CD14-positive monocyte (primary cell): ENCODE measurements at regions not wholly inside any gene's neighbourhood (a gene's known extent, or its start where the extent isn't known, plus 50 kb on each side); places are given as distances from the start of the nearest gene placed in this dataset.
"Not testable (repeated sequence)": the region's sequence is repeated elsewhere in the genome, so short reads cannot be mapped to it uniquely, and the experiment has no call there.

Experiments used
- DNase-seq, 3 donors: peaks; one replicate each; pipeline ENCODE4 v3.0.0-alpha.2; 2011 to 2022
- H2AFZ ChIP-seq: 2 replicates; pipeline ENCODE4 v1.6.0; 2012; ENCODE audit warnings: mild to moderate bottlenecking, low read depth, low read length, inconsistent platforms; ENCODE audit not compliant: insufficient read depth, poor library complexity, severe bottlenecking
- H3K27ac ChIP-seq, 2 donors: 1 replicate in 1 of 2; 2 replicates in 1 of 2; pipeline ENCODE4 v1.5.1; 2012 to 2013; ENCODE audit warnings: low read length in 2 of 2, control low read depth in 1 of 2, inconsistent platforms in 1 of 2, low read depth in 1 of 2, mild to moderate bottlenecking in 1 of 2
- H3K27me3 ChIP-seq, 2 donors: one replicate each; pipeline versions ENCODE4 v1.6.0 to v1.6.1; 2011 to 2013; ENCODE audit warnings: low read length in 2 of 2; ENCODE audit not compliant: control insufficient read depth in 2 of 2, insufficient read depth in 2 of 2
- H3K36me3 ChIP-seq, 2 donors: replicated peaks in 1 of 2; 1 replicate in 1 of 2; 2 replicates in 1 of 2; pipeline versions ENCODE4 v1.5.1 to v1.6.1; 2012 to 2013; ENCODE audit warnings: low read length in 2 of 2, control low read depth in 1 of 2, inconsistent platforms in 1 of 2, mild to moderate bottlenecking in 1 of 2; ENCODE audit not compliant: insufficient read depth in 2 of 2, control insufficient read depth in 1 of 2
- H3K4me1 ChIP-seq, 2 donors: 1 replicate in 1 of 2; 2 replicates in 1 of 2; pipeline versions ENCODE4 v1.5.1 to v1.6.1; 2012 to 2013; ENCODE audit warnings: low read length in 2 of 2, control low read depth in 1 of 2, inconsistent platforms in 1 of 2, mild to moderate bottlenecking in 1 of 2, moderate library complexity in 1 of 2; ENCODE audit not compliant: insufficient read depth in 2 of 2, control insufficient read depth in 1 of 2
- H3K4me2 ChIP-seq: replicated peaks from 2 replicates; pipeline ENCODE3; 2012; ENCODE audit warnings: low read length, moderate library complexity, mild to moderate bottlenecking; ENCODE audit not compliant: poor library complexity, severe bottlenecking; ENCODE audit errors: extremely low read depth
- H3K4me3 ChIP-seq, 3 experiments: fragments of 200-600 bp in 1 of 3; sonication (generic) in 1 of 3; replicated peaks in 1 of 3; 1 replicate in 2 of 3; 2 replicates in 1 of 3; pipeline ENCODE4 v1.5.1; 2011 to 2013; ENCODE audit warnings: low read length in 3 of 3, mild to moderate bottlenecking in 3 of 3, control low read depth in 2 of 3, low read depth in 2 of 3, inconsistent platforms in 1 of 3, moderate library complexity in 1 of 3
- H3K79me2 ChIP-seq: 2 replicates; pipeline ENCODE4 v1.6.0; 2012; ENCODE audit warnings: mild to moderate bottlenecking, control low read depth, inconsistent platforms, low read length, moderate library complexity; ENCODE audit not compliant: insufficient read depth
- H3K9ac ChIP-seq: 2 replicates; pipeline ENCODE4 v1.6.0; 2017; ENCODE audit warnings: low read length, mild to moderate bottlenecking; ENCODE audit not compliant: insufficient read depth, poor library complexity, severe bottlenecking
- H3K9me3 ChIP-seq, 2 donors: replicated peaks in 1 of 2; 1 replicate in 1 of 2; 2 replicates in 1 of 2; pipeline versions ENCODE4 v1.5.1 to v1.6.1; 2012 to 2013; ENCODE audit warnings: low read length in 2 of 2, control low read depth in 1 of 2; ENCODE audit not compliant: control insufficient read depth in 1 of 2, insufficient read depth in 1 of 2
- H4K20me1 ChIP-seq: 2 replicates; pipeline ENCODE4 v1.6.0; 2012; ENCODE audit warnings: mild to moderate bottlenecking, low read length, control low read depth, moderate library complexity; ENCODE audit not compliant: insufficient read depth
- H3K27ac Mint-ChIP-seq, 7 donors: one replicate each; pipeline ENCODE4 v1.8.0; 2020; ENCODE audit warnings: mild to moderate bottlenecking in 7 of 7, mixed read lengths in 7 of 7, moderate library complexity in 6 of 7, inconsistent platforms in 2 of 7
- H3K27me3 Mint-ChIP-seq, 3 donors: one replicate each; pipeline ENCODE4 v1.8.0; 2021 to 2022; ENCODE audit warnings: low read depth in 3 of 3, mild to moderate bottlenecking in 3 of 3, mixed read lengths in 3 of 3, moderate library complexity in 3 of 3, inconsistent platforms in 1 of 3
- H3K36me3 Mint-ChIP-seq, 2 donors: one replicate each; pipeline ENCODE4 v1.8.0; 2020; ENCODE audit warnings: mixed read lengths in 2 of 2, inconsistent platforms in 1 of 2, mild to moderate bottlenecking in 1 of 2
- H3K4me1 Mint-ChIP-seq: one replicate; pipeline ENCODE4 v1.8.0; 2020; ENCODE audit warnings: mild to moderate bottlenecking, mixed read lengths
- H3K4me3 Mint-ChIP-seq, 2 donors: one replicate each; pipeline ENCODE4 v1.8.0; 2020; ENCODE audit warnings: mild to moderate bottlenecking in 2 of 2, mixed read lengths in 2 of 2, moderate library complexity in 1 of 2
- H3K9me3 Mint-ChIP-seq, 7 donors: one replicate each; pipeline ENCODE4 v1.8.0; 2020 to 2022; ENCODE audit warnings: mixed read lengths in 7 of 7, mild to moderate bottlenecking in 6 of 7, moderate library complexity in 6 of 7, inconsistent platforms in 2 of 7
- CTCF ChIP-seq: fragments of 200-600 bp; IDR thresholded peaks from one replicate; pipeline ENCODE4 v1.8.0; 2022; ENCODE audit warnings: antibody characterized with exemption, mild to moderate bottlenecking
- WGBS: methylation state at CpG from one replicate; pipeline ENCODE4 v1.1.5; 2013; ENCODE audit warnings: missing lambda C conversion rate; ENCODE audit not compliant: insufficient coverage; 5-methylcytosine and 5-hydroxymethylcytosine counted together
- intact Hi-C, 2 donors: fragments of 100-400 bp; cut with micrococcal nuclease; formaldehyde crosslinking; loops; one replicate each; pipeline versions ENCODE4 v1.15.0 to v1.15.1; 2023

GRCh38 chr7:32206987-32207386, 136.8 kb upstream of the PDE1C start:
- no peak for DNase-seq
- Histone ChIP-seq H3K9me3 (no peaks in the 10 kb centered on the region), H3K79me2 (no peaks in the 10 kb centered on the region), H3K4me3 (no peak overlapping the region), H3K27ac (no peak overlapping the region), H3K4me1 (no peaks in the 10 kb centered on the region), H2AFZ (no peak overlapping the region), H3K4me2 (no peak overlapping the region), H3K36me3 (no peaks in the 10 kb centered on the region), H4K20me1 (no peaks in the 10 kb centered on the region), H3K27me3 (no peaks in the 10 kb centered on the region), H3K9ac (no peak overlapping the region)
- peaks cover 0 to 4% (median 0%) of the 10 kb centered on the region in 3 donors for H3K27me3 Mint-ChIP-seq
- H3K9me3 Mint-ChIP-seq = peaks cover 0 to 5% (median 4%) of the 10 kb centered on the region in 7 donors
- no peaks in the 10 kb centered on the region for H3K36me3 Mint-ChIP-seq
- no peak overlapping the region for H3K4me3 Mint-ChIP-seq
- no peaks in the 10 kb centered on the region for H3K4me1 Mint-ChIP-seq
- intact Hi-C loops = loop anchor here in 1 of 2 donors (10.0 kb wide), 2 partner anchors 462 to 778 kb away; no protein-coding TSS in a partner anchor
- 86% methylated on average over 6 of the region's 8 CpGs for WGBS
- TF ChIP-seq CTCF = no peak
- no peak overlapping the region for H3K27ac Mint-ChIP-seq

GRCh38 chr7:32206488-32206887, 136.3 kb upstream of the PDE1C start:
- no peaks in the 10 kb centered on the region for H3K4me1 ChIP-seq
- Mint-ChIP-seq H3K27me3 (peaks cover 0 to 4% (median 0%) of the 10 kb centered on the region in 3 donors), H3K36me3 (no peaks in the 10 kb centered on the region), H3K27ac (no peak overlapping the region), H3K4me1 (no peaks in the 10 kb centered on the region), H3K9me3 (peaks cover 0 to 5% (median 4%) of the 10 kb centered on the region in 7 donors), H3K4me3 (no peak overlapping the region)
- DNase-seq = no peak
- H3K4me2 ChIP-seq = no peak overlapping the region
- intact Hi-C loops = loop anchor here in 1 of 2 donors (10.0 kb wide), 2 partner anchors 462 to 778 kb away; no protein-coding TSS in a partner anchor
- no peak overlapping the region for H2AFZ ChIP-seq
- 99% methylated on average over 5 of the region's 6 CpGs for WGBS
- no peak overlapping the region for H3K4me3 ChIP-seq
- H4K20me1 ChIP-seq = no peaks in the 10 kb centered on the region
- H3K79me2 ChIP-seq = no peaks in the 10 kb centered on the region
- TF ChIP-seq CTCF = no peak
- H3K9me3 ChIP-seq = no peaks in the 10 kb centered on the region
- no peaks in the 10 kb centered on the region for H3K27me3 ChIP-seq
- H3K27ac ChIP-seq = no peak overlapping the region
- H3K36me3 ChIP-seq = no peaks in the 10 kb centered on the region
- H3K9ac ChIP-seq = no peak overlapping the region

DNA sequence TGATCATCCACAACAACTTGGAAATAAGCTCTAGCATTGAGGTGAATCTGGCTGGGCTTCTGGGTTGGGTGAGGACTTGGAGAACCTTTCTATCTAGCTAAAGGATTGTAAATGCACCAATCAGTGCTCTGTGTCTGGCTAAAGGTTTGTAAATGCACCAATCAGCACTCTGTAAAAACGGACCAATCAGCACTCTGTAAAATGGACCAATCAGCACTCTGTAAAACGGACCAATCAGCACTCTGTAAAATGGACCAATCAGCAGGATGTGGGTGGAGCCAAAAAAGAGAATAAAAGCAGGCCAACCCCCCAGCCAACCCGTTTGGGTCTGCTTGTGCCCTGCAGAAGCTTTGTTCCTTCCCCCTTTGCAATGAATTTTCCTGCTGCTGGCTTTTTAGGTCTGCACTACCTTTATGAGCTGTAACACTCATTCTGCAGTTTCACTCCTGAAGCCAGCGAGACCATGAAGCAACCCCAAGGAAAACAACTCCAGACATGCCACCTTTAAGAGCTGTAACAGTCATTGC, 135.2 kb upstream of the PDE1C start:
- H3K27me3 ChIP-seq, H3K27ac Mint-ChIP-seq, H3K36me3 ChIP-seq, H3K9ac ChIP-seq, H3K4me1 Mint-ChIP-seq, H3K79me2 ChIP-seq, H3K4me2 ChIP-seq, H3K4me3 ChIP-seq, H3K27ac ChIP-seq, H3K4me3 Mint-ChIP-seq, H3K36me3 Mint-ChIP-seq, H3K4me1 ChIP-seq, H3K27me3 Mint-ChIP-seq, H4K20me1 ChIP-seq, H3K9me3 ChIP-seq, DNase-seq, H2AFZ ChIP-seq, H3K9me3 Mint-ChIP-seq: not testable (repeated sequence)
- WGBS = 96% methylated on average over 4 of the region's 4 CpGs
- intact Hi-C loops = loop anchor here in 1 of 2 donors (10.0 kb wide), 2 partner anchors 461 to 779 kb away; no protein-coding TSS in a partner anchor
